H7 (cell line): ENCODE measurements at regions not wholly inside any gene's neighbourhood (a gene's known extent, or its start where the extent isn't known, plus 50 kb on each side); places are given as distances from the start of the nearest gene placed in this dataset.
A peak's percentile ranks its signal among the peaks of the same experiment; 100 is the strongest.
"Not testable (repeated sequence)": the region's sequence is repeated elsewhere in the genome, so short reads cannot be mapped to it uniquely, and the experiment has no call there.

Experiments
- DNase-seq: peaks from one replicate; pipeline ENCODE4 v3.0.0; 2012
- H3K27me3 ChIP-seq: 2 replicates; pipeline ENCODE4 v1.6.0; 2011; ENCODE audit warnings: mild to moderate bottlenecking, low read length; ENCODE audit not compliant: control insufficient read depth, insufficient read depth
- H3K36me3 ChIP-seq: replicated peaks from 2 replicates; pipeline ENCODE4 v1.5.1; 2011; ENCODE audit warnings: low read length; ENCODE audit not compliant: control insufficient read depth, insufficient read depth
- H3K4me3 ChIP-seq: 2 replicates; pipeline ENCODE4 v1.5.1; 2011; ENCODE audit warnings: low read depth, mild to moderate bottlenecking, control low read depth, low read length, moderate library complexity; ENCODE audit not compliant: insufficient read depth

GRCh38 chr7:32747443-32748148, 144.0 kb downstream of the KBTBD2 start:
- not testable (repeated sequence) for DNase-seq, H3K4me3 ChIP-seq, H3K36me3 ChIP-seq, H3K27me3 ChIP-seq

GRCh38 chr7:32741853-32742476, 149.6 kb downstream of the KBTBD2 start:
- not testable (repeated sequence) for H3K27me3 ChIP-seq, DNase-seq, H3K4me3 ChIP-seq, H3K36me3 ChIP-seq

GRCh38 chr7:32739749-32740148, 151.8 kb downstream of the KBTBD2 start:
- H3K36me3 ChIP-seq, DNase-seq, H3K27me3 ChIP-seq, H3K4me3 ChIP-seq: not testable (repeated sequence)

- not testable (repeated sequence) for H3K27me3 ChIP-seq, H3K36me3 ChIP-seq, DNase-seq, H3K4me3 ChIP-seq
These were observed 153.2 kb downstream of the KBTBD2 start for GRCh38 chr7:32738390-32738789.

- H3K36me3 ChIP-seq, H3K4me3 ChIP-seq, H3K27me3 ChIP-seq, DNase-seq: not testable (repeated sequence)
These were observed 158.8 kb downstream of the KBTBD2 start for GRCh38 chr7:32732767-32733166.

GRCh38 chr7:32729335-32729675, 162.3 kb downstream of the KBTBD2 start:
- not testable (repeated sequence) for H3K27me3 ChIP-seq, H3K36me3 ChIP-seq, DNase-seq
- peak overlapping the region; percentile 24 for H3K4me3 ChIP-seq

GRCh38 chr7:32728412-32729334, 162.9 kb downstream of the KBTBD2 start:
- H3K4me3 ChIP-seq: peak overlapping the region; percentile 74
- peak; percentile 82 for DNase-seq
- H3K27me3 ChIP-seq, H3K36me3 ChIP-seq: not testable (repeated sequence)

- H3K4me3 ChIP-seq: peak overlapping the region; percentile 74
- not testable (repeated sequence) for H3K36me3 ChIP-seq, H3K27me3 ChIP-seq
- DNase-seq: peak; percentile 67
These were observed 163.8 kb downstream of the KBTBD2 start for GRCh38 chr7:32727483-32728411.

- DNase-seq, H3K36me3 ChIP-seq, H3K4me3 ChIP-seq, H3K27me3 ChIP-seq: not testable (repeated sequence)
These were observed 168.7 kb downstream of the KBTBD2 start for GRCh38 chr7:32722837-32723236.

- Histone ChIP-seq H3K36me3 (no peaks in the 10 kb centered on the region), H3K4me3 (no peak overlapping the region), H3K27me3 (no peaks in the 10 kb centered on the region)
- no peak for DNase-seq
These were observed 197.4 kb downstream of the KBTBD2 start for GRCh38 chr7:32694182-32694581.

GRCh38 chr7:32691965-32692815, 196.9 kb downstream of the AVL9 start:
- not testable (repeated sequence) for H3K4me3 ChIP-seq, DNase-seq, H3K36me3 ChIP-seq, H3K27me3 ChIP-seq

- not testable (repeated sequence) for H3K27me3 ChIP-seq, H3K4me3 ChIP-seq, DNase-seq, H3K36me3 ChIP-seq
These were observed 192.8 kb downstream of the AVL9 start for GRCh38 chr7:32688092-32688491.

- DNase-seq: no peak
- peaks cover 1% of the 10 kb centered on the region for H3K36me3 ChIP-seq
- H3K27me3 ChIP-seq: no peaks in the 10 kb centered on the region
- H3K4me3 ChIP-seq: no peak overlapping the region
These were observed 185.9 kb downstream of the AVL9 start for GRCh38 chr7:32681174-32681518.
